K562 (cell line): ENCODE measurements at regions not wholly inside any gene's neighbourhood (a gene's known extent, or its start where the extent isn't known, plus 50 kb on each side); places are given as distances from the start of the nearest gene placed in this dataset.

Experiments
- ATAC-seq: fragments of 200-7000 bp; cut with Tn5 transposase; 3 replicates; pipeline ENCODE4 v1.9.1; 2020; ENCODE audit warnings: moderate library complexity
- BruUV-seq: library from RNA; stranded (reverse); fragments of 400-500 nt; replicated peaks from 2 replicates; lab custom pipeline; 2021; lab: Mats Ljungman, UMichigan
- CTCF ChIA-PET: fragments of 300-600 bp; formaldehyde crosslinking; extraction: SDS; loops from one replicate; lab custom pipeline; 2021; ENCODE audit warnings: low intra/inter-chr PET ratio; lab: Yijun Ruan, JAX
- POLR2A ChIA-PET: fragments of 300-600, 350-650 bp; sonication (Branson Sonifier 250); formaldehyde crosslinking; extraction: SDS; loops from one replicate; lab custom pipeline; 2021; ENCODE audit warnings: antibody characterized with exemption, inconsistent platforms; lab: Yijun Ruan, JAX
- DNase-seq, 4 experiments: peaks; one replicate each; pipeline versions ENCODE4 v3.0.0 to v3.0.0-alpha.2; 2011 to 2018; ENCODE audit warnings: low spot score in 3 of 4, mixed read lengths in 3 of 4; ENCODE audit errors: extremely low read depth in 1 of 4
- FAIRE-seq: peaks from 2 replicates; lab custom pipeline; 2011; peaks lifted over from hg19 to GRCh38; lab: Jason Lieb, UNC
- H2AFZ ChIP-seq: 2 replicates; pipeline ENCODE4 v1.6.0; 2011; ENCODE audit warnings: low read depth, low read length, control low read depth, inconsistent platforms
- H3K27ac ChIP-seq: fragments of 200-600 bp; 3 replicates; pipeline ENCODE4 v1.8.0; 2011; ENCODE audit warnings: low read depth, mild to moderate bottlenecking, control low read depth, inconsistent platforms, low read length, moderate library complexity, mixed read lengths; ENCODE audit errors: extremely low read depth
- H3K27me3 ChIP-seq, 2 experiments: fragments of 300-600 bp in 1 of 2; 2 replicates in 1 of 2; 3 replicates in 1 of 2; pipeline versions ENCODE4 v1.6.0 to v1.8.0; 2011; ENCODE audit warnings: inconsistent platforms in 2 of 2, low read length in 2 of 2, mild to moderate bottlenecking in 1 of 2, mixed read lengths in 1 of 2, moderate library complexity in 1 of 2; ENCODE audit not compliant: control insufficient read depth in 2 of 2, insufficient read depth in 2 of 2
- H3K36me3 ChIP-seq: fragments of 300-600 bp; 3 replicates; pipeline ENCODE4 v1.8.0; 2011; ENCODE audit warnings: mild to moderate bottlenecking, low read length, inconsistent platforms; ENCODE audit not compliant: control insufficient read depth, insufficient read depth
- H3K4me1 ChIP-seq, 2 experiments: fragments of 200-600 bp in 1 of 2; replicated peaks in 1 of 2; 2 replicates in 1 of 2; 3 replicates in 1 of 2; pipeline versions ENCODE4 v1.5.1 to v1.8.0; 2011; ENCODE audit warnings: inconsistent platforms in 2 of 2, low read length in 2 of 2, mild to moderate bottlenecking in 1 of 2, mixed read lengths in 1 of 2, moderate library complexity in 1 of 2; ENCODE audit not compliant: control insufficient read depth in 2 of 2, insufficient read depth in 2 of 2
- H3K4me2 ChIP-seq: 2 replicates; pipeline ENCODE4 v1.6.1; 2011; ENCODE audit warnings: low read length, control low read depth, inconsistent platforms, mixed read lengths; ENCODE audit not compliant: insufficient read depth
- H3K4me3 ChIP-seq: fragments of 200-600 bp; sonication (generic), shearing (Covaris generic); 2 replicates; pipeline ENCODE4 v1.5.1; 2016; ENCODE audit warnings: control low read depth, inconsistent platforms
- H3K79me2 ChIP-seq: fragments of 200-600 bp; 3 replicates; pipeline ENCODE4 v1.8.0; 2011; ENCODE audit warnings: low read length, inconsistent platforms; ENCODE audit not compliant: control insufficient read depth, insufficient read depth
- H3K9ac ChIP-seq, 2 experiments: 2 replicates each; pipeline versions ENCODE4 v1.6.0 to v1.6.1; 2011; ENCODE audit warnings: low read depth in 2 of 2, low read length in 2 of 2, control low read depth in 1 of 2, inconsistent platforms in 1 of 2, mild to moderate bottlenecking in 1 of 2, mixed read lengths in 1 of 2; ENCODE audit not compliant: insufficient read depth in 1 of 2
- H3K9me1 ChIP-seq: one replicate; pipeline ENCODE4 v1.6.0; 2011; ENCODE audit warnings: inconsistent platforms, mild to moderate bottlenecking, low read length, moderate library complexity; ENCODE audit not compliant: control insufficient read depth, insufficient read depth
- H3K9me3 ChIP-seq: replicated peaks from 2 replicates; pipeline ENCODE4 v1.5.1; 2011; ENCODE audit warnings: low read depth, low read length, inconsistent platforms; ENCODE audit not compliant: control insufficient read depth, insufficient read depth
- H4K20me1 ChIP-seq: replicated peaks from 2 replicates; pipeline ENCODE4 v1.6.1; 2011; ENCODE audit warnings: low read length, inconsistent platforms, mixed read lengths; ENCODE audit not compliant: control insufficient read depth, insufficient read depth
- BRF2 ChIP-seq: IDR thresholded peaks from 3 replicates; pipeline ENCODE4 v1.6.1; 2011; ENCODE audit warnings: borderline replicate concordance, mild to moderate bottlenecking; ENCODE audit not compliant: insufficient read length, insufficient read depth
- CHD2 ChIP-seq: IDR thresholded peaks from 2 replicates; pipeline ENCODE4 v1.6.1; 2011; ENCODE audit warnings: low read depth, low read length
- FOXA1 ChIP-seq: fragments of 450-650 bp; IDR thresholded peaks from 2 replicates; pipeline ENCODE4 v1.6.1; 2016; ENCODE audit warnings: mild to moderate bottlenecking, borderline replicate concordance
- MXI1 ChIP-seq: IDR thresholded peaks from 2 replicates; pipeline ENCODE4 v1.6.1; 2011; ENCODE audit warnings: low read depth, mild to moderate bottlenecking, improper control_type of control experiment, low read length
- POU5F1 ChIP-seq: fragments of 150-350 bp; IDR thresholded peaks from 2 replicates; pipeline ENCODE4 v1.6.1; 2014; ENCODE audit warnings: borderline replicate concordance, low read length, low read depth, mild to moderate bottlenecking; ENCODE audit not compliant: partially characterized antibody
- ZBTB40 ChIP-seq, 2 experiments: fragments of 450-650 bp in 1 of 2; sonication (generic) in 1 of 2; formaldehyde crosslinking in 1 of 2; IDR thresholded peaks; 2 replicates each; pipeline versions ENCODE4 v1.7.1 to v1.9.0; 2016 to 2022; ENCODE audit warnings: inconsistent platforms in 1 of 2, mild to moderate bottlenecking in 1 of 2, missing genetic modification reagents in 1 of 2
- ZNF655 ChIP-seq: fragments of 250-450 bp; sonication (Bioruptor Pico); IDR thresholded peaks from 2 replicates; pipeline ENCODE4 v1.5.0; 2021
- WGBS: fragments of 100-300 bp; shearing (Covaris generic); methylation state at CpG from one replicate; pipeline ENCODE4 v1.1.6; 2016; ENCODE audit warnings: low coverage, mixed read lengths; ENCODE audit not compliant: insufficient coverage; ENCODE audit errors: missing lambda C conversion rate; 5-methylcytosine and 5-hydroxymethylcytosine counted together
- in situ Hi-C: fragments of 300-500 bp; cut with MboI; formaldehyde crosslinking; loops from 4 replicates; pipeline ENCODE4 v1.15.0; 2018; ENCODE audit warnings: inconsistent platforms, mixed read lengths
- intact Hi-C: fragments of 100-400 bp; cut with micrococcal nuclease; formaldehyde crosslinking; loops from 2 replicates; pipeline ENCODE4 v1.14.2; 2022
- TF ChIP-seq, protein P1 (sequence below): fragments of 250-450 bp; sonication (Bioruptor Pico); IDR thresholded peaks from 2 replicates; pipeline ENCODE4 v1.5.0; 2020; ENCODE audit warnings: mild to moderate bottlenecking, borderline replicate concordance

- ATAC-seq (no peak), FAIRE-seq (no peak), DNase-seq (no peak)
- Histone ChIP-seq H3K4me1 (peaks cover 5 to 6% of the 10 kb centered on the region in 2 experiments; a peak in 4 of 5 replicates), H3K9ac (no peak overlapping the region), H3K36me3 (no peaks in the 10 kb centered on the region), H3K9me1 (no peaks in the 10 kb centered on the region), H3K4me2 (no peak overlapping the region), H3K27ac (no peak overlapping the region), H3K9me3 (no peaks in the 10 kb centered on the region), H3K27me3 (no peaks in the 10 kb centered on the region), H2AFZ (no peak overlapping the region), H3K79me2 (no peaks in the 10 kb centered on the region), H4K20me1 (no peaks in the 10 kb centered on the region), H3K4me3 (no peak overlapping the region)
- ChIA-PET CTCF (no interaction called here), POLR2A (no interaction called here)
- no TSS peak for BruUV-seq
- intact Hi-C loops = no loop called here
- WGBS = 81% methylated on average over 5 of the region's 5 CpGs
- in situ Hi-C loops = loop anchor here (25.0 kb wide), 1 partner anchor 789 kb away; no protein-coding TSS in a partner anchor
- TF ChIP-seq ZBTB40 (IDR thresholded peaks at IDR 0.05) (no peak), ZBTB40 (CRISPR knock-in tag; IDR thresholded peaks at IDR 0.05) (no peak), CHD2 (no peak), FOXA1 (no peak), MXI1 (no peak), ZNF655 (CRISPR knock-in tag) (no peak), POU5F1 (no peak), BRF2 (no peak)
- TF ChIP-seq, protein P1, sequence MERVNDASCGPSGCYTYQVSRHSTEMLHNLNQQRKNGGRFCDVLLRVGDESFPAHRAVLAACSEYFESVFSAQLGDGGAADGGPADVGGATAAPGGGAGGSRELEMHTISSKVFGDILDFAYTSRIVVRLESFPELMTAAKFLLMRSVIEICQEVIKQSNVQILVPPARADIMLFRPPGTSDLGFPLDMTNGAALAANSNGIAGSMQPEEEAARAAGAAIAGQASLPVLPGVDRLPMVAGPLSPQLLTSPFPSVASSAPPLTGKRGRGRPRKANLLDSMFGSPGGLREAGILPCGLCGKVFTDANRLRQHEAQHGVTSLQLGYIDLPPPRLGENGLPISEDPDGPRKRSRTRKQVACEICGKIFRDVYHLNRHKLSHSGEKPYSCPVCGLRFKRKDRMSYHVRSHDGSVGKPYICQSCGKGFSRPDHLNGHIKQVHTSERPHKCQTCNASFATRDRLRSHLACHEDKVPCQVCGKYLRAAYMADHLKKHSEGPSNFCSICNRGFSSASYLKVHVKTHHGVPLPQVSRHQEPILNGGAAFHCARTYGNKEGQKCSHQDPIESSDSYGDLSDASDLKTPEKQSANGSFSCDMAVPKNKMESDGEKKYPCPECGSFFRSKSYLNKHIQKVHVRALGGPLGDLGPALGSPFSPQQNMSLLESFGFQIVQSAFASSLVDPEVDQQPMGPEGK (CRISPR knock-in tag) = no peak
Observed at GRCh38 chr13:99448546-99448945, 52.7 kb upstream of the TM9SF2 start.
